ENCODE measurements at regions not wholly inside any gene's neighbourhood (a gene's known extent, or its start where the extent isn't known, plus 50 kb on each side); places are given as distances from the start of the nearest gene placed in this dataset.

DNA sequence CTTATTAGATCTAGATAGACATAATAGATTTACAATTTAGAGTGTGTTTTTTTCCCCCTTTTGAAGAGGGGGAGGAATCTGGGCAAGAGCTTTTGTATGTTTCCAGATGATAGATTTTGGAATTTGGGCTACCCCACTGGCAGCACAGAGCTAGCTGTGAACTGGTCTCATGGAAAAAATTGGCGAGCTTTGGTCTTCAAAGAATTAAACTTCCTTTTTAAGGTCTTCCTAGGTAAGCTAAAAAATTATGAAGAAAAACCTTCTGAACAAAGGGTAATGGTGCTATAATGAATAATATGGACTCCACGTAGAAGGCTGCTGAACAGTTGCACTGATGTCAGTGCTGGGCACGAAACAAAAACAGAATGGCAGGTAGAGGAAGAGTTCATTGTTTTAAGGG lies 109.3 kb downstream of the ZIC5 start:
- no peak for TF ChIP-seq EZH2 (IDR thresholded peaks at IDR 0.05; ENCODE audit: borderline replicate concordance)
- TF ChIP-seq CTCF (IDR thresholded peaks at IDR 0.05; ENCODE audit: poor library complexity) = no peak

Measured in hepatocyte (in vitro differentiated cells).